Spleen (tissue), 11 donors: ENCODE measurements at regions not wholly inside any gene's neighbourhood (a gene's known extent, or its start where the extent isn't known, plus 50 kb on each side); places are given as distances from the start of the nearest gene placed in this dataset.

Source experiments
- DNase-seq: peaks from one replicate; pipeline ENCODE4 v3.0.0-alpha.2; 2020
- H3K27ac ChIP-seq, 8 donors: fragments of 200-600 bp; sonication (generic) in 7 of 8; 1 replicate in 4 of 8; 2 replicates in 4 of 8; pipeline versions ENCODE4 v1.5.0 to v1.8.0; 2016 to 2021; ENCODE audit warnings: inconsistent platforms in 4 of 8, mild to moderate bottlenecking in 4 of 8, moderate library complexity in 1 of 8
- H3K27me3 ChIP-seq, 7 donors: fragments of 200-600 bp; sonication (generic) in 6 of 7; replicated peaks in 1 of 7; 1 replicate in 4 of 7; 2 replicates in 3 of 7; pipeline versions ENCODE4 v1.5.0 to v1.8.0; 2016 to 2021; ENCODE audit warnings: inconsistent platforms in 3 of 7, mild to moderate bottlenecking in 1 of 7
- H3K36me3 ChIP-seq, 6 donors: fragments of 200-600 bp; sonication (generic) in 5 of 6; 1 replicate in 4 of 6; 2 replicates in 2 of 6; pipeline versions ENCODE4 v1.5.0 to v1.8.0; 2016 to 2021; ENCODE audit warnings: inconsistent platforms in 2 of 6
- H3K4me1 ChIP-seq, 6 donors: fragments of 200-600 bp; sonication (generic) in 5 of 6; 1 replicate in 3 of 6; 2 replicates in 3 of 6; pipeline versions ENCODE4 v1.5.0 to v1.8.0; 2016 to 2021; ENCODE audit warnings: inconsistent platforms in 3 of 6
- H3K4me3 ChIP-seq, 8 donors: fragments of 200-600 bp; sonication (generic) in 7 of 8; 1 replicate in 4 of 8; 2 replicates in 4 of 8; pipeline versions ENCODE4 v1.5.0 to v1.8.0; 2016 to 2021; ENCODE audit warnings: inconsistent platforms in 4 of 8, mild to moderate bottlenecking in 4 of 8, moderate library complexity in 2 of 8
- H3K9me3 ChIP-seq, 8 donors: fragments of 200-600 bp; sonication (generic) in 7 of 8; 1 replicate in 4 of 8; 2 replicates in 4 of 8; pipeline versions ENCODE4 v1.5.0 to v1.8.0; 2016 to 2021; ENCODE audit warnings: inconsistent platforms in 4 of 8
- POLR2A ChIP-seq, 3 donors: fragments of 450-650 bp; IDR thresholded peaks; one replicate each; pipeline ENCODE4 v1.5.1; 2017; ENCODE audit warnings: antibody characterized with exemption in 3 of 3, mild to moderate bottlenecking in 1 of 3
- POLR2AphosphoS5 ChIP-seq, 3 donors: sonication (generic); formaldehyde crosslinking; IDR thresholded peaks; one replicate each; pipeline ENCODE4 v1.5.1; 2017; ENCODE audit warnings: antibody characterized with exemption in 3 of 3
- WGBS, 5 donors: extraction: QIAGEN DNeasy Blood & Tissue Kit in 3 of 5; methylation state at CpG; one replicate each; pipeline versions ENCODE4 v1.1.5 to v1.1.7; 2013 to 2018; 5-methylcytosine and 5-hydroxymethylcytosine counted together
- intact Hi-C: fragments of 100-400 bp; cut with DNase I; formaldehyde crosslinking; loops from one replicate; pipeline ENCODE4 v1.15.0; 2023; ENCODE audit warnings: low total_unique reads
- TF ChIP-seq, protein P1 (sequence below), 11 experiments: fragments of 200-600 bp in 7 of 11; fragments of 450-650 bp in 4 of 11; sonication (generic) in 4 of 11; IDR thresholded peaks in 8 of 11; conservative IDR thresholded peaks in 3 of 11; 1 replicate in 7 of 11; 2 replicates in 4 of 11; pipeline versions ENCODE4 v1.4.0 to v1.8.0; 2016 to 2021; ENCODE audit warnings: antibody characterized with exemption in 11 of 11, inconsistent platforms in 4 of 11, mild to moderate bottlenecking in 1 of 11
- donor health status: healthy with polysubstance abuse.
- donor health status: DM: no; HTN: no; CAD: no; lungs with moderate emphysema.
- donor health status: DM: no; HTN: no; CAD: no.
- donor health status: Bipolar disorder and iron deficiency.
- donor health status: healthy.
- donor health status: DM: no; HTN: no; CAD: no.
- donor health status: DM: yes; HTN: yes; CAD: no.

DNA sequence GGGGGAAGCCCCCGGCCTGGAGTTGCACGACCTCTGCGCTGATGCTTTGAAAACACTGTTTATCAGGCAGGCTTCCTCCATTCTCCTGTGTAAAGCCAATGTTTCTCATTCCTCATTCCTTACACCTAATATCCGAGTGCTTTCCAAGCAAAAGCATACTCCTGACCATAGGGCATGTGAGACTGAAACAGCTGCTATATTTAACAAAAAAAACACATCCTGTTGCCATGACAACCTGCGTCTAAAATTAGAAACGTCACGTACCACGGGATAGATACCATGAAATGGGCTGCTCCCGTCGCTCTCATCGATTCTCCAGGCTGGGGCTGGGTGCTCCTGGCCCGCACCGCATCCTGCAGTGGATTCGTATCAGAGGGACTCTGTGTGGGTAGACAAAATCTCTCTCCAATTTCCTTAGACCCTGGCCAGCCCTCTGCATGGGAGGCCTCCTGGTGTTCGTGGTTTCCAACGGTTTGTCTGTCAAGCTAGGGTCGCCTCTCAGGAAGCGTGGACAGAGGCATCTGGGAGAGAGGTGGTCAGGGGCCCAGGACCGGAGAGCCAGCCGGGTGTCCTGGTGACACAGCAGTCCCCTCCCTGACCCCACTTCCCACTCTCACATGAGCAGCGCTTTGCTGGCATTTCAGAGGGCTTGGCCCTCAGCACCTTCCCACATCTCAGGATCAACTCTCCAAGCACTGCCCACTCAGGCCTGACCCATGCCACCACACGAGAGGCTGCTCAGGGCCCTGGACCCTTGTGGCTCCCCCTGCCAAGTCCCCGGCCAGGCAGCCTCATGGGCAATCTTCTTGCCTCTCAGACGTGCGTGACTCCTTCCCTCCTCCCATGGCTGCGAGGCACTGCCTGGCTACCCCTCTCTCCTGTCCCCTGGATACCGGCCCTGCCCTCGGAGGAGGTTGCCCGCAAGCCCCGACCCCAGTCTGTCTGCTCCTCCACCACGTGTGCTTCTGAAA is 268.1 kb downstream of the NDUFA10 start:
- peaks cover 0 to 18% (median 5%) of the 10 kb centered on the region in 6 donors for H3K4me1 ChIP-seq
- 49 to 58% (median 53%) methylated on average over 28 to 31 of the region's 31 CpGs for WGBS, 5 donors
- DNase-seq: no peak
- H3K27me3 ChIP-seq: peaks cover 0 to 14% (median 0%) of the 10 kb centered on the region in 7 donors
- peaks cover 0 to 12% (median 9%) of the 10 kb centered on the region in 8 donors for H3K9me3 ChIP-seq
- no peaks in the 10 kb centered on the region for H3K36me3 ChIP-seq
- H3K4me3 ChIP-seq: no peak overlapping the region
- TF ChIP-seq POLR2AphosphoS5 (IDR thresholded peaks at IDR 0.05) (no peak), POLR2A (IDR thresholded peaks at IDR 0.05) (no peak)
- TF ChIP-seq, protein P1, sequence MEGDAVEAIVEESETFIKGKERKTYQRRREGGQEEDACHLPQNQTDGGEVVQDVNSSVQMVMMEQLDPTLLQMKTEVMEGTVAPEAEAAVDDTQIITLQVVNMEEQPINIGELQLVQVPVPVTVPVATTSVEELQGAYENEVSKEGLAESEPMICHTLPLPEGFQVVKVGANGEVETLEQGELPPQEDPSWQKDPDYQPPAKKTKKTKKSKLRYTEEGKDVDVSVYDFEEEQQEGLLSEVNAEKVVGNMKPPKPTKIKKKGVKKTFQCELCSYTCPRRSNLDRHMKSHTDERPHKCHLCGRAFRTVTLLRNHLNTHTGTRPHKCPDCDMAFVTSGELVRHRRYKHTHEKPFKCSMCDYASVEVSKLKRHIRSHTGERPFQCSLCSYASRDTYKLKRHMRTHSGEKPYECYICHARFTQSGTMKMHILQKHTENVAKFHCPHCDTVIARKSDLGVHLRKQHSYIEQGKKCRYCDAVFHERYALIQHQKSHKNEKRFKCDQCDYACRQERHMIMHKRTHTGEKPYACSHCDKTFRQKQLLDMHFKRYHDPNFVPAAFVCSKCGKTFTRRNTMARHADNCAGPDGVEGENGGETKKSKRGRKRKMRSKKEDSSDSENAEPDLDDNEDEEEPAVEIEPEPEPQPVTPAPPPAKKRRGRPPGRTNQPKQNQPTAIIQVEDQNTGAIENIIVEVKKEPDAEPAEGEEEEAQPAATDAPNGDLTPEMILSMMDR (IDR thresholded peaks at IDR 0.05 in 8 of 11, conservative IDR thresholded peaks at IDR 0.05 in 3 of 11): no peak
- intact Hi-C loops: no loop called here
- H3K27ac ChIP-seq: no peak overlapping the region

DNA sequence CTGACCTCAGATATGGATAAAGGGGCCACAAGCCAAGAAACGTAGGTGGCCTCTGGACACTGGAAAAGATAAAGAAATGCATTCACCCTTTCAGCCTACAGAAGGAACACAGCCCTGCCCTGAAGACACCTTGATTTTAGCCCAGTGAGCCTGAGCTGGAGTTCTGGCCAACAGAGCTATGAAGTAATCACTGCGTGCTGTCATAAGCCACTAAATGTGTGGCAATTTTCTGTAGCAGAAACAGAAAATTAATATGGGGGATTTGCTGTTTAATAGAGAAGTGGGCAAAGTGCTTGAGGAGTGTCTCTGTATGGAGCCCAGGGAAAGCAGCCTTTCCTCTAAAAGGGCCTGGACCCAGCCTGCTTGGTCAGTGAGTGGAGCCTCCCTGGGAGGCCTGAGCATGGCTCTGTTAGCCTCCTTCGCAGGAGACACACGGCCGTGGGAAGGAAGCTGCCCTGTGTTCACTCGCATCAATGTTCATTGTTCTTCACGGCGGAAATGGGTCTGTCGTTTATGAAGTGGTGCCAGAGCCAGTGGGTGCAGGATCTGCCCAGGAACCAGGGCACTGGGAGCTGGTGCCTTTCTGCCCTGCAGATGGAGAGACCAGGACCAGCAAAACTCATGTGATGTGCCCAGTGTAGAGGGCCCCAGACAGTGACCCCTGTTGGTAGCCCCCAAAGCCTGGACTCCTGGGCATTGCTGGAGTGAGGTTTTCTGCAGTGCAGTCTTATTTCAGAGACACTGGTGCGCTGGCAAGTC is 268.9 kb downstream of the NDUFA10 start:
- Histone ChIP-seq H3K4me3 (no peak overlapping the region), H3K27me3 (peaks cover 0 to 22% (median 0%) of the 10 kb centered on the region in 7 donors), H3K27ac (no peak overlapping the region), H3K4me1 (peaks cover 0 to 27% (median 14%) of the 10 kb centered on the region in 6 donors), H3K9me3 (peaks cover 0 to 11% (median 9%) of the 10 kb centered on the region in 8 donors), H3K36me3 (no peaks in the 10 kb centered on the region)
- TF ChIP-seq, protein P1 (IDR thresholded peaks at IDR 0.05 in 8 of 11, conservative IDR thresholded peaks at IDR 0.05 in 3 of 11): no peak
- TF ChIP-seq POLR2A (IDR thresholded peaks at IDR 0.05) (no peak), POLR2AphosphoS5 (IDR thresholded peaks at IDR 0.05) (no peak)
- intact Hi-C loops: no loop called here
- no peak for DNase-seq
- WGBS, 5 donors: 62 to 84% (median 72%) methylated on average over 9 to 10 of the region's 10 CpGs

DNA sequence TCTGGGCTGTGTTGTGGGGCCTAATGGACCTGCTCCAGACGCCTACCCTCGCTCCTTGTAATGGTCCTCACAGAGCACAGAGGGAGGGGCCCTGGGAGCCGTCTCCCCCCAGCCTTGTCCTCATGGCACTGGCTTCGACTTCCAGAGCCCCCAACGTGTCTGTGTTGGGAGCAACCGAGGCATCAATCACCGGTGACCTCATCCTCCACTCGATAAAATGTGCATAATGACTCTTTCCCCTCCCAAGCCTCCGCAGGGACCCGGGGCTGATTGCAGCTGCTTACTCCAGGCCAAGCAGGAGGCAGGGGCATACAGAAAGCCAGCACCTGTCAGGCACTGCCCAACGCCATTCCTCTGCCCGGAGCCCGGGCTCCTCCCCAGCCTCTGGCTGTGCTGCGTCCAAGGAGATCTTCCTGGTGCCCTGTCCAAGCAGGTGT is 271.7 kb downstream of the NDUFA10 start:
- whole genome bisulfite sequencing, 5 donors: 86 to 94% (median 92%) methylated on average over 10 to 14 of the region's 14 CpGs
- no peaks in the 10 kb centered on the region for H3K36me3 ChIP-seq
- no peak overlapping the region for H3K27ac ChIP-seq
- TF ChIP-seq POLR2AphosphoS5 (IDR thresholded peaks at IDR 0.05) (no peak), POLR2A (IDR thresholded peaks at IDR 0.05) (no peak)
- TF ChIP-seq, protein P1 (IDR thresholded peaks at IDR 0.05 in 8 of 11, conservative IDR thresholded peaks at IDR 0.05 in 3 of 11): no peak
- no peak overlapping the region for H3K4me3 ChIP-seq
- peaks cover 0 to 16% (median 0%) of the 10 kb centered on the region in 7 donors for H3K27me3 ChIP-seq
- no peak for DNase-seq
- no peaks in the 10 kb centered on the region for H3K9me3 ChIP-seq
- intact Hi-C loops: no loop called here
- H3K4me1 ChIP-seq: peaks cover 0 to 32% (median 16%) of the 10 kb centered on the region in 6 donors
